Large intestine (tissue), 3 donors: ENCODE measurements at regions not wholly inside any gene's neighbourhood (a gene's known extent, or its start where the extent isn't known, plus 50 kb on each side); places are given as distances from the start of the nearest gene placed in this dataset.
A peak's percentile ranks its signal among the peaks of the same experiment; 100 is the strongest.

Experiments
- DNase-seq, 2 donors: peaks; one replicate each; pipeline versions ENCODE4 v3.0.0 to v3.0.0-alpha.2; 2013
- H3K27ac ChIP-seq: one replicate; pipeline ENCODE4 v1.5.1; 2013; ENCODE audit warnings: low read length
- H3K27me3 ChIP-seq: 2 replicates; pipeline ENCODE4 v1.6.1; 2013; ENCODE audit warnings: low read length; ENCODE audit not compliant: control insufficient read depth, insufficient read depth
- H3K36me3 ChIP-seq: 2 replicates; pipeline ENCODE4 v1.6.1; 2013; ENCODE audit warnings: low read length; ENCODE audit not compliant: control insufficient read depth, insufficient read depth
- H3K4me1 ChIP-seq: one replicate; pipeline ENCODE4 v1.6.1; 2013; ENCODE audit warnings: low read length; ENCODE audit not compliant: control insufficient read depth, insufficient read depth
- H3K4me3 ChIP-seq: one replicate; pipeline ENCODE4 v1.5.1; 2013; ENCODE audit warnings: low read length
- H3K9me3 ChIP-seq: one replicate; pipeline ENCODE4 v1.6.1; 2013; ENCODE audit warnings: mild to moderate bottlenecking, low read depth, low read length, moderate library complexity; ENCODE audit not compliant: control insufficient read depth
- WGBS: methylation state at CpG from one replicate; pipeline ENCODE4 v1.1.5; 2013; ENCODE audit warnings: low lambda C conversion rate; ENCODE audit not compliant: insufficient coverage; 5-methylcytosine and 5-hydroxymethylcytosine counted together

- Histone ChIP-seq H3K4me1 (no peaks in the 10 kb centered on the region), H3K9me3 (no peaks in the 10 kb centered on the region), H3K27me3 (no peaks in the 10 kb centered on the region), H3K4me3 (no peak overlapping the region), H3K36me3 (no peaks in the 10 kb centered on the region), H3K27ac (no peak overlapping the region)
- DNase-seq: no peak
- 88% methylated on average over 2 of the region's 17 CpGs for WGBS
These were observed 138.0 kb downstream of the AKAIN1 start for GRCh38 chr18:5058768-5059695.

DNA sequence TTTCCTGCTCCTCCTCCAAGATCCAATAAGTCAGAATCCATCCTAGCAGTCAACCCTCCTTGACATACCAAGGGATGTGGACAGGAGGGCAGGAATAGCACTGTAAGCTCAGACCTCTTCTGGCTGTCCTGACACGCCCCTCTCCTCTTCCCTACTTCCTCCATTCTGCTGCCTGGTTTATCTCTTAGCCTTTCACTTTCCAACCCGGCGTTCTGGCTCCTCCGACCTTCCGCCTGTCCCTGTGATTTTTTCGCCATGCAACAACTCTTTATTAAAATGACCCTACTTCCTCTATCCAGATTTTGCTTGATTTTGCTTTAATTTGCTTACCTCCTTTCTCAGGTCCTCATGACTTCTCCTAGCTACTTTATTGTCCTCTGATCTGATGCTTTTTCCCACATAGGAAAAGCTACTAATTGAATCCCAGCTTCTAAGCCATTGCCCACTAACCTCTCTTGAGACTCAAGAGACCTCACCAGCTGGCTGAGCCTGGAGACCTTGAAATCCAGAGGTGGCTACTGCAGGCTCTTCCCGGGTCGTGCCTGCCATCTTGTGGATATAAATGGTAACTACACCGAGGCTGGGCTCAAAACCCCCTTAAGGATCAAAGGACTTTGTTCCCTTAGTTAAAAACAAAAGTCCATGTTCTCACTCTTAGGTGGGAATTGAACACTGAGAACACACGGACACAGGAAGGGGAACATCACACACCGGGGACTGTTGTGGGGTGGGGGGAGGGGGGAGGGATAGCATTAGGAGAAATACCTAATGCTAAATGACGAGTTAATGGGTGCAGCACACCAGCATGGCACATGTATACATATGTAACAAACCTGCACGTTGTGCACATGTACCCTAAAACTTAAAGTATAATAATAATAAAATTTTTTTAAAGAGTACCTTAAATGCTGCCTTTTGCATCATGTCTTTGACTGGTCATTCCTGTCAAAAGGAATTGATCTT lies 139.4 kb downstream of the AKAIN1 start:
- Histone ChIP-seq H3K4me1 (no peaks in the 10 kb centered on the region), H3K27ac (no peak overlapping the region)
- WGBS: 15% methylated on average over 5 of the region's 13 CpGs

GRCh38 chr18:5052491-5052890 lies 144.6 kb downstream of the AKAIN1 start:
- H3K27me3 ChIP-seq: no peaks in the 10 kb centered on the region
- 71% methylated on average over 1 of the region's 4 CpGs for WGBS

More for the DNA sequence above, 139.4 kb downstream of the AKAIN1 start:
- H3K27me3 ChIP-seq: no peaks in the 10 kb centered on the region
- H3K36me3 ChIP-seq: no peaks in the 10 kb centered on the region
- H3K4me3 ChIP-seq: no peak overlapping the region
- H3K9me3 ChIP-seq: no peaks in the 10 kb centered on the region
- DNase-seq: peak; percentile 13 to 30

GRCh38 chr18:5051207-5051606 lies 145.8 kb downstream of the AKAIN1 start:
- Histone ChIP-seq H3K9me3 (no peaks in the 10 kb centered on the region), H3K27me3 (no peaks in the 10 kb centered on the region), H3K4me3 (no peak overlapping the region), H3K36me3 (no peaks in the 10 kb centered on the region), H3K4me1 (no peaks in the 10 kb centered on the region), H3K27ac (no peak overlapping the region)
- no peak for DNase-seq
- 100% methylated on average over 1 of the region's 2 CpGs for WGBS

More at GRCh38 chr18:5052491-5052890, 144.6 kb downstream of the AKAIN1 start:
- Histone ChIP-seq H3K9me3 (no peaks in the 10 kb centered on the region), H3K36me3 (no peaks in the 10 kb centered on the region), H3K4me1 (no peaks in the 10 kb centered on the region), H3K4me3 (no peak overlapping the region), H3K27ac (no peak overlapping the region)
- no peak for DNase-seq

- Histone ChIP-seq H3K27ac (no peak overlapping the region), H3K9me3 (no peaks in the 10 kb centered on the region), H3K36me3 (no peaks in the 10 kb centered on the region), H3K4me3 (no peak overlapping the region), H3K27me3 (no peaks in the 10 kb centered on the region), H3K4me1 (no peaks in the 10 kb centered on the region)
- no peak for DNase-seq
- no CpG with 5 or more reads among the region's 3 CpGs for WGBS
These were observed 147.9 kb downstream of the AKAIN1 start for GRCh38 chr18:5049124-5049523.

GRCh38 chr18:5040476-5040875 lies 156.6 kb downstream of the AKAIN1 start:
- H3K9me3 ChIP-seq: no peaks in the 10 kb centered on the region
- WGBS: no CpG with 5 or more reads among the region's 3 CpGs
- no peaks in the 10 kb centered on the region for H3K27me3 ChIP-seq
- H3K27ac ChIP-seq: no peak overlapping the region
- no peaks in the 10 kb centered on the region for H3K36me3 ChIP-seq
- DNase-seq: no peak
- no peaks in the 10 kb centered on the region for H3K4me1 ChIP-seq
- H3K4me3 ChIP-seq: no peak overlapping the region

DNA sequence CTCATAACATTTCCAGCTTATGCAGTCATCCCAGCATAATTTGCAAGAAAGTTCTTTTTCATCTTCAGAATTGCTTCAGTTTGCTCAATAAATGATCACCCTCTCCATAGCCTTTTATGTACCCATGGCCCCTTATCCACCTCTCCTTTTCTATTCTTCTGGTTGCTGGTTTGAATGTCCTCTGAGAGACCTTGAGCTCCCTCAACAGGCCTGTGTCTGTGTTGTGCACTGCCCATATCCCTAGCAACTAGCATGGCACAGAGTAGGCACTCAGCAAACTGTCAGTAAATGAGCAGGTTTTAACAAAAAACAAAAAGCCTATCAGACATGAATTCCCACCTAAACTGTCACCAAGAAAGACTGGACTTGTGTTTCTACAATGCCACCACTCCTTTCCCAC lies 160.5 kb downstream of the AKAIN1 start:
- no peaks in the 10 kb centered on the region for H3K4me1 ChIP-seq
- no peaks in the 10 kb centered on the region for H3K9me3 ChIP-seq
- no peak for DNase-seq
- no peak overlapping the region for H3K4me3 ChIP-seq
- H3K27ac ChIP-seq: no peak overlapping the region
- H3K27me3 ChIP-seq: no peaks in the 10 kb centered on the region
- H3K36me3 ChIP-seq: no peaks in the 10 kb centered on the region

- no peaks in the 10 kb centered on the region for H3K4me1 ChIP-seq
- WGBS: no CpG with 5 or more reads among the region's 2 CpGs
- H3K4me3 ChIP-seq: no peak overlapping the region
- no peaks in the 10 kb centered on the region for H3K9me3 ChIP-seq
- DNase-seq: no peak
- H3K36me3 ChIP-seq: no peaks in the 10 kb centered on the region
- no peak overlapping the region for H3K27ac ChIP-seq
- no peaks in the 10 kb centered on the region for H3K27me3 ChIP-seq
These were observed 165.8 kb downstream of the AKAIN1 start for GRCh38 chr18:5031216-5031615.

DNA sequence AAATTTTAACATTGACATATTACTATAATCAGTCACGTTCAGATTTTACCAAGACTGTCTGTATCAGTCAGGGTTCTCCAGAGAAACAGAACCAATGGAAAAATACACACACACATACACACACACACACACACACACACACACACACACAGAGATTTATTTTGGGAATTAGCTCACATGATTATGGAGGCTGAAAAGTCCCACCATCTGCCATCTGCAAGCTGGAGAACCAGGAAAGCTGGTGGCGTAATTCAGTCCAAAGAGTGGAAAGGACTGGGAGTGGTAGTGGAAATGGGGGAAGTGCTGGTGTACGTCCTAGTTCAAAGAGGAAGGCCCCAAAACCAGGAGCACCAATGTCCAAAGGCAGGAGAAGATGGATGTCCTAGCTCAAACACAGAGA lies 166.4 kb downstream of the AKAIN1 start:
- H3K27me3 ChIP-seq: no peaks in the 10 kb centered on the region
- H3K4me1 ChIP-seq: no peaks in the 10 kb centered on the region
- no peak overlapping the region for H3K27ac ChIP-seq
- H3K36me3 ChIP-seq: no peaks in the 10 kb centered on the region
- no peak for DNase-seq
- WGBS: no CpG with 5 or more reads among the region's 3 CpGs
- no peaks in the 10 kb centered on the region for H3K9me3 ChIP-seq
- no peak overlapping the region for H3K4me3 ChIP-seq

- DNase-seq: no peak
- Histone ChIP-seq H3K4me3 (no peak overlapping the region), H3K27ac (no peak overlapping the region), H3K27me3 (no peaks in the 10 kb centered on the region), H3K4me1 (no peaks in the 10 kb centered on the region), H3K36me3 (no peaks in the 10 kb centered on the region), H3K9me3 (no peaks in the 10 kb centered on the region)
- WGBS: 100% methylated on average over 1 of the region's 5 CpGs
These were observed 167.5 kb downstream of the AKAIN1 start for GRCh38 chr18:5029592-5029991.
